GM12878 (cell line): ENCODE measurements at regions not wholly inside any gene's neighbourhood (a gene's known extent, or its start where the extent isn't known, plus 50 kb on each side); places are given as distances from the start of the nearest gene placed in this dataset.

Source experiments
- E2F4 ChIP-seq: IDR thresholded peaks from 2 replicates; pipeline ENCODE4 v1.6.1; 2012; ENCODE audit warnings: low read depth, low read length, improper control_type of control experiment
- EED ChIP-seq: sonication (generic); IDR thresholded peaks from 2 replicates; pipeline ENCODE4 v1.6.1; 2016; ENCODE audit warnings: antibody characterized with exemption, low read depth
- SMARCA5 ChIP-seq: fragments of 450-650 bp; IDR thresholded peaks from 2 replicates; pipeline ENCODE4 v1.6.1; 2017; ENCODE audit warnings: mild to moderate bottlenecking
- USF1 ChIP-seq: IDR thresholded peaks from 2 replicates; pipeline ENCODE4 v1.6.1; 2011; ENCODE audit warnings: borderline replicate concordance, low read depth, mild to moderate bottlenecking, moderate library complexity, mixed read lengths, low read length; ENCODE audit not compliant: insufficient read depth; ENCODE audit errors: extremely low read length
- YY1 ChIP-seq: IDR thresholded peaks from 2 replicates; pipeline ENCODE4 v1.6.1; 2011; ENCODE audit warnings: low read depth, mild to moderate bottlenecking, low read length
- ZBTB40 ChIP-seq: fragments of 450-650 bp; IDR thresholded peaks from 2 replicates; pipeline ENCODE4 v1.6.1; 2016; ENCODE audit warnings: mild to moderate bottlenecking, moderate library complexity, borderline replicate concordance
- ZSCAN29 ChIP-seq: fragments of 450-650 bp; IDR thresholded peaks from 2 replicates; pipeline ENCODE4 v1.6.1; 2017; ENCODE audit warnings: mild to moderate bottlenecking, moderate library complexity

GRCh38 chr15:25246641-25247406 lies 192.0 kb downstream of the UBE3A start (continued):
- TF ChIP-seq ZBTB40 (no peak), YY1 (no peak), E2F4 (no peak), SMARCA5 (no peak), EED (no peak), ZSCAN29 (no peak), USF1 (no peak)
- TF ChIP-seq, all 136 proteins: peak for 0
